Activated CD4-positive, alpha-beta T cell treated with anti-CD3 and anti-CD28 coated beads, Interleukin-2, amount 10 ng/mL, durations not matched to agents 24 days and 14 days (primary cell): ENCODE measurements at regions not wholly inside any gene's neighbourhood (a gene's known extent, or its start where the extent isn't known, plus 50 kb on each side); places are given as distances from the start of the nearest gene placed in this dataset.

Experiments used
- DNase-seq: peaks from one replicate; pipeline ENCODE4 v3.0.0; 2022
- H3K27ac Mint-ChIP-seq: one replicate; pipeline ENCODE4 v1.8.0; 2022; ENCODE audit warnings: mild to moderate bottlenecking, mixed read lengths
- H3K27me3 Mint-ChIP-seq: one replicate; pipeline ENCODE4 v1.8.0; 2022; ENCODE audit warnings: mixed read lengths
- H3K36me3 Mint-ChIP-seq: one replicate; pipeline ENCODE4 v1.8.0; 2022; ENCODE audit warnings: low read depth, mild to moderate bottlenecking, mixed read lengths
- H3K4me1 Mint-ChIP-seq: one replicate; pipeline ENCODE4 v1.8.0; 2021; ENCODE audit warnings: mixed read lengths
- H3K4me3 Mint-ChIP-seq: one replicate; pipeline ENCODE4 v1.8.0; 2022; ENCODE audit warnings: mild to moderate bottlenecking, moderate library complexity, mixed read lengths
- H3K9me3 Mint-ChIP-seq: one replicate; pipeline ENCODE4 v1.8.0; 2021; ENCODE audit warnings: mixed read lengths
- intact Hi-C: fragments of 100-400 bp; cut with micrococcal nuclease; formaldehyde crosslinking; loops from one replicate; pipeline ENCODE4 v1.15.1; 2023

DNA sequence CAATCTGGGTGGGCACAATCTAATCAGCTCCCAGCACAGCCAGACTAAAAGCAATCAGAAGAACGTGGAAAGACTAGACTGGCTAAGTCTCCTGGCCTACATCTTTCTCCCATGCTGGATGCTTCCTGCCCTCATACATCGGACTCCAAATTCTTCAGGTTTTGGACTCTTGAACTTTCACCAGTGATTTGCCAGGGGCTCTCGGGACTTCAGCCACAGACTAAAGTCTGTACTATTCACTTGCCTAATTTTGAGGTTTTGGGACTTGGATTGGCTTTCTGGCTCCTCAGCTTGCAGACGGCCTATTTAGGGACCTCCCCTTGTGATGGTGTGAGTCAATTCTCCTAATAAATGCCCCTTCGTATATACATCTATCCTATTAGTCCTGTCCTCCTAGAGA is 66.6 kb upstream of the SOX21 start:
- Mint-ChIP-seq H3K4me1 (no peaks in the 10 kb centered on the region), H3K27ac (no peak overlapping the region), H3K27me3 (no peaks in the 10 kb centered on the region), H3K4me3 (no peak overlapping the region), H3K9me3 (no peaks in the 10 kb centered on the region), H3K36me3 (no peaks in the 10 kb centered on the region)
- intact Hi-C loops = no loop called here
- DNase-seq = no peak

GRCh38 chr13:94778585-94778984 is 66.2 kb upstream of the SOX21 start:
- DNase-seq = no peak
- Mint-ChIP-seq H3K27me3 (no peaks in the 10 kb centered on the region), H3K4me1 (no peaks in the 10 kb centered on the region), H3K4me3 (no peak overlapping the region), H3K9me3 (no peaks in the 10 kb centered on the region), H3K36me3 (no peaks in the 10 kb centered on the region), H3K27ac (no peak overlapping the region)
- intact Hi-C loops = no loop called here

GRCh38 chr13:94776956-94777355 is 64.6 kb upstream of the SOX21 start:
- no peaks in the 10 kb centered on the region for H3K27me3 Mint-ChIP-seq
- no peaks in the 10 kb centered on the region for H3K4me1 Mint-ChIP-seq
- H3K4me3 Mint-ChIP-seq = no peak overlapping the region
- no peaks in the 10 kb centered on the region for H3K9me3 Mint-ChIP-seq
- no peak for DNase-seq
- intact Hi-C loops = no loop called here
- H3K36me3 Mint-ChIP-seq = no peaks in the 10 kb centered on the region
- no peak overlapping the region for H3K27ac Mint-ChIP-seq

- no peaks in the 10 kb centered on the region for H3K4me1 Mint-ChIP-seq
- DNase-seq = no peak
- no peaks in the 10 kb centered on the region for H3K9me3 Mint-ChIP-seq
- no peaks in the 10 kb centered on the region for H3K27me3 Mint-ChIP-seq
- no peak overlapping the region for H3K27ac Mint-ChIP-seq
- H3K36me3 Mint-ChIP-seq = no peaks in the 10 kb centered on the region
- H3K4me3 Mint-ChIP-seq = no peak overlapping the region
- intact Hi-C loops = no loop called here
These were observed 64.0 kb upstream of the SOX21 start for GRCh38 chr13:94776300-94776699.

DNA sequence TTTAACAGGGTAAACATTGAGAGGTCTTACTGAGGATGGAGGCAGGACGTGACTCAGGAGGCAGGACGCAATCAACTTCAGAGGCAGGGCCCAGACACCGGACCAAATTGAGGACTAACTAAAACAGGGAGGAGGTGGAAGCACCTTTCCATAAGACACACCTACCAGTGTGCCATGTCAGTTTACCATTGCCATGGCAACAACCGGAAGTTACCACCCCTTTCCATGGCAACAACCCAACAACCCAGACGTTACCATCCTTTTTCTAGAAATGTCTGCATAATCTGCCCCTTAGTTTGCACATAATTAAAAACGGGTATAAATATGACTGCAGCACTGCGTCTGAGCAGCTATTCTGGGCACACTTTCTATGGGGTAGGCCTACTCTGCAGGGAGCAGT is 53.5 kb upstream of the SOX21 start:
- H3K27ac Mint-ChIP-seq = no peak overlapping the region
- intact Hi-C loops = no loop called here
- no peaks in the 10 kb centered on the region for H3K9me3 Mint-ChIP-seq
- H3K36me3 Mint-ChIP-seq = no peaks in the 10 kb centered on the region
- H3K4me1 Mint-ChIP-seq = no peaks in the 10 kb centered on the region
- no peak for DNase-seq
- H3K27me3 Mint-ChIP-seq = peaks cover 29% of the 10 kb centered on the region
- H3K4me3 Mint-ChIP-seq = no peak overlapping the region

GRCh38 chr13:94764576-94765321 is 52.4 kb upstream of the SOX21 start:
- DNase-seq = no peak
- intact Hi-C loops = no loop called here
- no peaks in the 10 kb centered on the region for H3K9me3 Mint-ChIP-seq
- no peaks in the 10 kb centered on the region for H3K4me1 Mint-ChIP-seq
- no peak overlapping the region for H3K27ac Mint-ChIP-seq
- H3K4me3 Mint-ChIP-seq = no peak overlapping the region
- peaks cover 29% of the 10 kb centered on the region for H3K27me3 Mint-ChIP-seq
- H3K36me3 Mint-ChIP-seq = no peaks in the 10 kb centered on the region
